ENCODE measurements at regions not wholly inside any gene's neighbourhood (a gene's known extent, or its start where the extent isn't known, plus 50 kb on each side); places are given as distances from the start of the nearest gene placed in this dataset.

DNA sequence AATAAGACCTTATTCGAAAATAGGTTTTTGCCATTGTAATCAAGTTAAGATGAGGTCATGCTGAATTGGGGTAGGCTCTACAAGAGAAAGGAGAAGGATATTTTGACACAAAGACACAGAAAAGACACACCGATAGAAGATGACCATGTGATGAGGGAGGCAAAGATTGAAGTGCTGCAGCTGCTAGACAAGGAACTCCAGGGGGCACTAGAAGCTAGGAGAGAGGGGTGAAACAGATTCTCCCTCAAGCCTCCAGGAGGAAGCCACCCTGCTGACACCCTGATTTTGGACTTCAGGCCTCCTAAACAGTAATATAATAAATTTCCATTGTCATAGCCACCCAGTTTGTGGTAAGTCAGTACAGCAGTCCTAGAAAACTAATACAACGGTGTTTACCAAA lies 506.8 kb upstream of the CAMK1G start:
- POLR2A ChIA-PET, result no interaction called here
- CTCF ChIA-PET, result interaction anchor here (0.5 to 1.4 kb wide), 2 partner anchors 131 to 459 kb away, joined by 3 to 7 read pairs; no protein-coding TSS in a partner anchor
- Mint-ChIP-seq H3K4me1 (ENCODE audit: low read depth, unreplicated experiment) (peaks cover 9% of the 10 kb centered on the region), H3K9me3 (ENCODE audit: unreplicated experiment) (no peaks in the 10 kb centered on the region), H3K36me3 (ENCODE audit: insufficient read depth, unreplicated experiment) (no peaks in the 10 kb centered on the region), H3K27ac (ENCODE audit: unreplicated experiment) (no peak overlapping the region), H3K4me3 (ENCODE audit: unreplicated experiment) (no peak overlapping the region), H3K27me3 (ENCODE audit: insufficient read depth, unreplicated experiment) (no peaks in the 10 kb centered on the region)
- H3K27me3 ChIP-seq (replicated peaks; ENCODE audit: control insufficient read depth, insufficient read depth, low read length), result no peaks in the 10 kb centered on the region
- H3K4me3 ChIP-seq (ENCODE audit: low read depth, low read length), result no peak overlapping the region
- no peaks in the 10 kb centered on the region for H3K36me3 ChIP-seq (ENCODE audit: control insufficient read depth, insufficient read depth, low read length)
- peak in 1 of 2 experiments; percentile 12 for DNase-seq
- intact Hi-C loops (cut with micrococcal nuclease; ENCODE audit: unreplicated experiment), result loop anchor here (1.0 kb wide), 2 partner anchors 114 to 131 kb away; no protein-coding TSS in a partner anchor
- no TSS peak for BruUV-seq (replicated peaks)
- no peaks in the 10 kb centered on the region for H3K9me3 ChIP-seq
- TF ChIP-seq, protein P1, sequence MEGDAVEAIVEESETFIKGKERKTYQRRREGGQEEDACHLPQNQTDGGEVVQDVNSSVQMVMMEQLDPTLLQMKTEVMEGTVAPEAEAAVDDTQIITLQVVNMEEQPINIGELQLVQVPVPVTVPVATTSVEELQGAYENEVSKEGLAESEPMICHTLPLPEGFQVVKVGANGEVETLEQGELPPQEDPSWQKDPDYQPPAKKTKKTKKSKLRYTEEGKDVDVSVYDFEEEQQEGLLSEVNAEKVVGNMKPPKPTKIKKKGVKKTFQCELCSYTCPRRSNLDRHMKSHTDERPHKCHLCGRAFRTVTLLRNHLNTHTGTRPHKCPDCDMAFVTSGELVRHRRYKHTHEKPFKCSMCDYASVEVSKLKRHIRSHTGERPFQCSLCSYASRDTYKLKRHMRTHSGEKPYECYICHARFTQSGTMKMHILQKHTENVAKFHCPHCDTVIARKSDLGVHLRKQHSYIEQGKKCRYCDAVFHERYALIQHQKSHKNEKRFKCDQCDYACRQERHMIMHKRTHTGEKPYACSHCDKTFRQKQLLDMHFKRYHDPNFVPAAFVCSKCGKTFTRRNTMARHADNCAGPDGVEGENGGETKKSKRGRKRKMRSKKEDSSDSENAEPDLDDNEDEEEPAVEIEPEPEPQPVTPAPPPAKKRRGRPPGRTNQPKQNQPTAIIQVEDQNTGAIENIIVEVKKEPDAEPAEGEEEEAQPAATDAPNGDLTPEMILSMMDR (IDR thresholded peaks at IDR 0.05; ENCODE audit: insufficient read depth in 1 of 2, low read depth in 1 of 2, low read length in 1 of 2, severe bottlenecking in 1 of 2, unreplicated experiment in 1 of 2), result peak; percentile 36
- no peaks in the 10 kb centered on the region for H3K4me1 ChIP-seq

DNA sequence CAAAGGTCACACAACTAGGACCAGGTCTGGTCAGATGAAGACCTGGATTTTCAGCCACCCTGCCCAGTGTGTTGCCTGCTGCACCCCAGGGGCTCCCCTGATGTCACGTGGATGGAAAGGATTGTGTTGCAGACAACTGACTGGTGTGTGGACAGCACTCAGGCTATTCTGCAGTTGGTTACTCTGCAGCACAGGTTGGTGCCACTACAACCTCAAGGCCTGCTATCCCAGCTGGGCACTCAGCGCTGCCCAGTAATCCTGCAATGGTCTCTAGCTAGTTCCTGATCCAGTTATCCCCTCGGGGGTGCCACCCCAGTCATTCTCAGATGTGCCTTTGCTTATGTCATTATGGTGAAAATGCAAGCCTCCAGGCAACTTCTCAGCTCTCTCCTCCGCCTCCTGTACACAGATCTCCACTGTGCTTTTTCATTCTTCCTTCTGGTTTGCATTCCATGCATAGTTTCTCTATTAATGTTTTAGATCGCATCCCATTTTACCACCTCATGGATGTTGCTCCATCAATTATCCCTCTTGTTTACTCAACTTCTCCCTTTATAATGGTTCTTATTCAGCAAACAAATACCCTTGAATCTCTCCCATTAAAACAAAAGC lies 503.2 kb upstream of the CAMK1G start:
- Mint-ChIP-seq H3K4me1 (ENCODE audit: low read depth, unreplicated experiment) (peaks cover 9% of the 10 kb centered on the region), H3K9me3 (ENCODE audit: unreplicated experiment) (no peaks in the 10 kb centered on the region), H3K4me3 (ENCODE audit: unreplicated experiment) (no peak overlapping the region), H3K27ac (ENCODE audit: unreplicated experiment) (no peak overlapping the region), H3K36me3 (ENCODE audit: insufficient read depth, unreplicated experiment) (no peaks in the 10 kb centered on the region), H3K27me3 (ENCODE audit: insufficient read depth, unreplicated experiment) (no peaks in the 10 kb centered on the region)
- BruUV-seq (replicated peaks), result no TSS peak
- intact Hi-C loops (cut with micrococcal nuclease; ENCODE audit: unreplicated experiment), result no loop called here
- ChIA-PET POLR2A (no interaction called here), CTCF (no interaction called here)
- Histone ChIP-seq H3K4me1 (no peaks in the 10 kb centered on the region), H3K27me3 (replicated peaks; ENCODE audit: control insufficient read depth, insufficient read depth, low read length) (no peaks in the 10 kb centered on the region), H3K9me3 (no peaks in the 10 kb centered on the region), H3K36me3 (ENCODE audit: control insufficient read depth, insufficient read depth, low read length) (no peaks in the 10 kb centered on the region), H3K4me3 (ENCODE audit: low read depth, low read length) (no peak overlapping the region)
- DNase-seq, result no peak
- TF ChIP-seq, protein P1 (IDR thresholded peaks at IDR 0.05; ENCODE audit: insufficient read depth in 1 of 2, low read depth in 1 of 2, low read length in 1 of 2, severe bottlenecking in 1 of 2, unreplicated experiment in 1 of 2), result no peak

DNA sequence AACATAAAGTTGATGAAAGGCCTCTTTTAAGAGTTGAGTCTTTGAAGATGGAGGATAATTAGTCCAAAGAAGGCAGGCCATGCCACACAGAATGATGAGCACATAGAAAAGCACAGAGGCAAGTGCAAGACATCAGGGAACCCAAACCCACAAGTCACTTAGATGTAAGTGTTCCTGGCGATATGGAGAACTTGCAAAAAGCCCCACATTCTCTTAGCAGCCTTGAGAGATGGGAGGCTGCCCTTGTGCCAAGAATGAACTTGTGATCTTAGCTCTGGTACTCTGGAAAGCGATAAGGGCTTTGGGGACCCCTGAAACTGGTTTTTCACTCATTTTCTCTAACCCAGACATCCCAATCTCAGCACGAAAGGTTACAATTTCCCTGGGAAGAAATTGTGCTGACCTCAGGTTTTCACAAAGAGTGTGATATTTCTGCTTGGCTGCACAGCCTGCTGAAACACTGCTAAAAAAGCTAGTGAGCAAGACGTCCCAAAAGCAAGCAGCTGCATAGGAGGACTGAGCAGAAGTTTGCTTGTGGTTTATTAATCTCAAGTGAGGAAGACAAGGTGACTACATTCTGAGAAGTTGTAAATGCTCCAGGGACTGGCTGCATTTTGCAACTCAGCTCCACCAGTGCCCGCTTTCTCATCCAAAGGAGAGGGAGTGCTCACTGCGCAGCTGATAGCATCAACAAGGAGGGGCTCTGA lies 496.9 kb upstream of the CAMK1G start:
- intact Hi-C loops (cut with micrococcal nuclease; ENCODE audit: unreplicated experiment), result no loop called here
- Histone ChIP-seq H3K4me1 (no peaks in the 10 kb centered on the region), H3K4me3 (ENCODE audit: low read depth, low read length) (no peak overlapping the region), H3K9me3 (peaks cover 3% of the 10 kb centered on the region; the same call in 1 of the 2 replicates), H3K36me3 (ENCODE audit: control insufficient read depth, insufficient read depth, low read length) (no peaks in the 10 kb centered on the region), H3K27me3 (replicated peaks; ENCODE audit: control insufficient read depth, insufficient read depth, low read length) (no peaks in the 10 kb centered on the region)
- no peaks in the 10 kb centered on the region for H3K9me3 Mint-ChIP-seq (ENCODE audit: unreplicated experiment)
- DNase-seq, result no peak
- POLR2A ChIA-PET, result no interaction called here
- H3K27me3 Mint-ChIP-seq (ENCODE audit: insufficient read depth, unreplicated experiment), result peaks cover 6% of the 10 kb centered on the region
- no peak overlapping the region for H3K4me3 Mint-ChIP-seq (ENCODE audit: unreplicated experiment)
- no peak overlapping the region for H3K27ac Mint-ChIP-seq (ENCODE audit: unreplicated experiment)
- H3K4me1 Mint-ChIP-seq (ENCODE audit: low read depth, unreplicated experiment), result no peaks in the 10 kb centered on the region
- TF ChIP-seq, protein P1 (IDR thresholded peaks at IDR 0.05; ENCODE audit: insufficient read depth in 1 of 2, low read depth in 1 of 2, low read length in 1 of 2, severe bottlenecking in 1 of 2, unreplicated experiment in 1 of 2), result no peak
- H3K36me3 Mint-ChIP-seq (ENCODE audit: insufficient read depth, unreplicated experiment), result no peaks in the 10 kb centered on the region
- no TSS peak for BruUV-seq (replicated peaks)
- CTCF ChIA-PET, result no interaction called here

Measured in Caco-2 (cell line).